ENCODE measurements at regions not wholly inside any gene's neighbourhood (a gene's known extent, or its start where the extent isn't known, plus 50 kb on each side); places are given as distances from the start of the nearest gene placed in this dataset.
A peak's percentile ranks its signal among the peaks of the same experiment; 100 is the strongest.
"Not testable (repeated sequence)": the region's sequence is repeated elsewhere in the genome, so short reads cannot be mapped to it uniquely, and the experiment has no call there.

- not testable (repeated sequence) for H2BK12ac ChIP-seq (ENCODE audit: low read length); DNase-seq (ENCODE audit: low spot score); H3K23ac ChIP-seq (ENCODE audit: low read depth, low read length, poor library complexity); H3K9ac ChIP-seq (ENCODE audit: low read depth, low read length, poor library complexity); H2BK120ac ChIP-seq (ENCODE audit: low read depth, low read length); H3K79me1 ChIP-seq (ENCODE audit: low read depth, low read length); H3K4ac ChIP-seq (ENCODE audit: low read length); H3K18ac ChIP-seq (ENCODE audit: low read length); H2BK15ac ChIP-seq (ENCODE audit: low read length); H4K91ac ChIP-seq (ENCODE audit: low read depth, low read length, poor library complexity); H3K4me1 ChIP-seq (ENCODE audit: control insufficient read depth in 2 of 2, insufficient read depth in 1 of 2, low read depth in 1 of 2, low read length in 2 of 2); H2AK5ac ChIP-seq (ENCODE audit: low read depth, low read length); H2AFZ ChIP-seq (ENCODE audit: low read length); H3K27me3 ChIP-seq (ENCODE audit: control insufficient read depth in 3 of 3, insufficient read depth in 3 of 3, low read depth in 1 of 3, low read length in 3 of 3); H2BK5ac ChIP-seq (ENCODE audit: low read length); H3K4me3 ChIP-seq (ENCODE audit: low read length in 2 of 2); H3K36me3 ChIP-seq (replicated peaks in 1 of 2; ENCODE audit: control insufficient read depth in 2 of 2, insufficient read depth in 2 of 2, low read length in 2 of 2); H3K27ac ChIP-seq (replicated peaks; ENCODE audit: low read length); H3K9me3 ChIP-seq (replicated peaks in 1 of 2; ENCODE audit: control insufficient read depth in 2 of 2, insufficient read depth in 1 of 2, low read depth in 1 of 2, low read length in 2 of 2); H4K8ac ChIP-seq (ENCODE audit: low read depth, low read length); H3K14ac ChIP-seq (ENCODE audit: low read length); H3K4me2 ChIP-seq (ENCODE audit: insufficient read depth, low read length, poor library complexity, severe bottlenecking)
- no CpG with 5 or more reads among the region's 2 CpGs for WGBS, 2 donors (ENCODE audit: extremely low coverage in 2 of 2, insufficient read length in 2 of 2, insufficient replicate concordance in 1 of 2)
Measured at GRCh38 chr6:28626386-28626785, 100.7 kb downstream of the GPX5 start.

GRCh38 chr6:28632326-28632851, 106.7 kb downstream of the GPX5 start:
- no peaks in the 10 kb centered on the region for H3K9me3 ChIP-seq (replicated peaks in 1 of 2; ENCODE audit: control insufficient read depth in 2 of 2, insufficient read depth in 1 of 2, low read depth in 1 of 2, low read length in 2 of 2)
- H3K4me2 ChIP-seq (ENCODE audit: insufficient read depth, low read length, poor library complexity, severe bottlenecking) = no peak overlapping the region
- no peak overlapping the region for H3K4me3 ChIP-seq (ENCODE audit: low read length in 2 of 2)
- no peak overlapping the region for H3K23ac ChIP-seq (ENCODE audit: low read depth, low read length, poor library complexity)
- DNase-seq (ENCODE audit: low spot score) = no peak
- H3K9ac ChIP-seq (ENCODE audit: low read depth, low read length, poor library complexity) = no peak overlapping the region
- no peak overlapping the region for H2BK120ac ChIP-seq (ENCODE audit: low read depth, low read length)
- H3K18ac ChIP-seq (ENCODE audit: low read length) = no peak overlapping the region
- H3K79me1 ChIP-seq (ENCODE audit: low read depth, low read length) = no peaks in the 10 kb centered on the region
- no peaks in the 10 kb centered on the region for H3K36me3 ChIP-seq (replicated peaks in 1 of 2; ENCODE audit: control insufficient read depth in 2 of 2, insufficient read depth in 2 of 2, low read length in 2 of 2)
- no peak overlapping the region for H2AK5ac ChIP-seq (ENCODE audit: low read depth, low read length)
- H2BK15ac ChIP-seq (ENCODE audit: low read length) = no peak overlapping the region
- no peak overlapping the region for H3K14ac ChIP-seq (ENCODE audit: low read length)
- no peak overlapping the region for H2BK5ac ChIP-seq (ENCODE audit: low read length)
- peaks cover 0 to 3% of the 10 kb centered on the region in 2 donors for H3K4me1 ChIP-seq (ENCODE audit: control insufficient read depth in 2 of 2, insufficient read depth in 1 of 2, low read depth in 1 of 2, low read length in 2 of 2)
- peaks cover 0 to 38% (median 7%) of the 10 kb centered on the region in 3 experiments for H3K27me3 ChIP-seq (ENCODE audit: control insufficient read depth in 3 of 3, insufficient read depth in 3 of 3, low read depth in 1 of 3, low read length in 3 of 3)
- no CpG with 5 or more reads among the region's 5 CpGs for WGBS, 2 donors (ENCODE audit: extremely low coverage in 2 of 2, insufficient read length in 2 of 2, insufficient replicate concordance in 1 of 2)
- H3K27ac ChIP-seq (replicated peaks; ENCODE audit: low read length) = no peak overlapping the region
- H2BK12ac ChIP-seq (ENCODE audit: low read length) = no peak overlapping the region
- no peak overlapping the region for H4K8ac ChIP-seq (ENCODE audit: low read depth, low read length)
- no peak overlapping the region for H4K91ac ChIP-seq (ENCODE audit: low read depth, low read length, poor library complexity)
- no peak overlapping the region for H3K4ac ChIP-seq (ENCODE audit: low read length)
- H2AFZ ChIP-seq (ENCODE audit: low read length) = no peak overlapping the region

GRCh38 chr6:28633445-28634215, 107.9 kb downstream of the GPX5 start:
- H3K27me3 ChIP-seq (ENCODE audit: control insufficient read depth in 3 of 3, insufficient read depth in 3 of 3, low read depth in 1 of 3, low read length in 3 of 3) = peaks cover 0 to 42% (median 7%) of the 10 kb centered on the region in 3 experiments
- no peak for DNase-seq (ENCODE audit: low spot score)
- no peak overlapping the region for H2AFZ ChIP-seq (ENCODE audit: low read length)
- H2BK5ac ChIP-seq (ENCODE audit: low read length) = peak overlapping the region; percentile 84
- H4K8ac ChIP-seq (ENCODE audit: low read depth, low read length) = no peak overlapping the region
- no peaks in the 10 kb centered on the region for H3K79me1 ChIP-seq (ENCODE audit: low read depth, low read length)
- WGBS, 2 donors (ENCODE audit: extremely low coverage in 2 of 2, insufficient read length in 2 of 2, insufficient replicate concordance in 1 of 2) = no CpG with 5 or more reads among the region's 28 CpGs
- H3K27ac ChIP-seq (replicated peaks; ENCODE audit: low read length) = no peak overlapping the region
- no peaks in the 10 kb centered on the region for H3K9me3 ChIP-seq (replicated peaks in 1 of 2; ENCODE audit: control insufficient read depth in 2 of 2, insufficient read depth in 1 of 2, low read depth in 1 of 2, low read length in 2 of 2)
- H3K18ac ChIP-seq (ENCODE audit: low read length) = peak overlapping the region; percentile 77
- H2BK15ac ChIP-seq (ENCODE audit: low read length) = no peak overlapping the region
- no peak overlapping the region for H3K14ac ChIP-seq (ENCODE audit: low read length)
- H2BK120ac ChIP-seq (ENCODE audit: low read depth, low read length) = no peak overlapping the region
- H3K23ac ChIP-seq (ENCODE audit: low read depth, low read length, poor library complexity) = no peak overlapping the region
- no peak overlapping the region for H3K4me2 ChIP-seq (ENCODE audit: insufficient read depth, low read length, poor library complexity, severe bottlenecking)
- H3K36me3 ChIP-seq (replicated peaks in 1 of 2; ENCODE audit: control insufficient read depth in 2 of 2, insufficient read depth in 2 of 2, low read length in 2 of 2) = no peaks in the 10 kb centered on the region
- H3K4me3 ChIP-seq (ENCODE audit: low read length in 2 of 2) = peak overlapping the region in 1 of 2 donors; percentile 15
- no peak overlapping the region for H4K91ac ChIP-seq (ENCODE audit: low read depth, low read length, poor library complexity)
- no peak overlapping the region for H3K9ac ChIP-seq (ENCODE audit: low read depth, low read length, poor library complexity)
- H3K4me1 ChIP-seq (ENCODE audit: control insufficient read depth in 2 of 2, insufficient read depth in 1 of 2, low read depth in 1 of 2, low read length in 2 of 2) = peaks cover 0 to 3% of the 10 kb centered on the region in 2 donors
- no peak overlapping the region for H2AK5ac ChIP-seq (ENCODE audit: low read depth, low read length)
- H3K4ac ChIP-seq (ENCODE audit: low read length) = no peak overlapping the region
- H2BK12ac ChIP-seq (ENCODE audit: low read length) = peak overlapping the region; percentile 2

GRCh38 chr6:28634411-28634760, 108.7 kb downstream of the GPX5 start:
- Histone ChIP-seq H3K4ac (ENCODE audit: low read length) (no peak overlapping the region), H2BK15ac (ENCODE audit: low read length) (no peak overlapping the region), H3K18ac (ENCODE audit: low read length) (no peak overlapping the region), H2AK5ac (ENCODE audit: low read depth, low read length) (no peak overlapping the region), H3K4me1 (ENCODE audit: control insufficient read depth in 2 of 2, insufficient read depth in 1 of 2, low read depth in 1 of 2, low read length in 2 of 2) (peaks cover 0 to 3% of the 10 kb centered on the region in 2 donors), H3K36me3 (replicated peaks in 1 of 2; ENCODE audit: control insufficient read depth in 2 of 2, insufficient read depth in 2 of 2, low read length in 2 of 2) (no peaks in the 10 kb centered on the region), H2AFZ (ENCODE audit: low read length) (peak overlapping the region; percentile 92), H3K27ac (replicated peaks; ENCODE audit: low read length) (no peak overlapping the region), H3K4me2 (ENCODE audit: insufficient read depth, low read length, poor library complexity, severe bottlenecking) (peak overlapping the region; percentile 72), H4K91ac (ENCODE audit: low read depth, low read length, poor library complexity) (no peak overlapping the region), H3K23ac (ENCODE audit: low read depth, low read length, poor library complexity) (no peak overlapping the region), H3K4me3 (ENCODE audit: low read length in 2 of 2) (peak overlapping the region in 1 of 2 donors; percentile 47), H4K8ac (ENCODE audit: low read depth, low read length) (no peak overlapping the region), H3K14ac (ENCODE audit: low read length) (no peak overlapping the region), H3K27me3 (ENCODE audit: control insufficient read depth in 3 of 3, insufficient read depth in 3 of 3, low read depth in 1 of 3, low read length in 3 of 3) (peaks cover 0 to 42% (median 7%) of the 10 kb centered on the region in 3 experiments), H3K9me3 (replicated peaks in 1 of 2; ENCODE audit: control insufficient read depth in 2 of 2, insufficient read depth in 1 of 2, low read depth in 1 of 2, low read length in 2 of 2) (no peaks in the 10 kb centered on the region), H2BK120ac (ENCODE audit: low read depth, low read length) (no peak overlapping the region), H2BK12ac (ENCODE audit: low read length) (no peak overlapping the region), H3K79me1 (ENCODE audit: low read depth, low read length) (no peaks in the 10 kb centered on the region), H2BK5ac (ENCODE audit: low read length) (no peak overlapping the region), H3K9ac (ENCODE audit: low read depth, low read length, poor library complexity) (no peak overlapping the region)
- DNase-seq (ENCODE audit: low spot score) = no peak
- WGBS, 2 donors (ENCODE audit: extremely low coverage in 2 of 2, insufficient read length in 2 of 2, insufficient replicate concordance in 1 of 2) = no CpG with 5 or more reads among the region's 4 CpGs

All from neuronal stem cell (in vitro differentiated cells).